ENCODE measurements at regions not wholly inside any gene's neighbourhood (a gene's known extent, or its start where the extent isn't known, plus 50 kb on each side); places are given as distances from the start of the nearest gene placed in this dataset.

- CTCF ChIA-PET, result no interaction called here
- H3K36me3 ChIP-seq (ENCODE audit: insufficient read depth, low read length, poor library complexity, severe bottlenecking), result no peaks in the 10 kb centered on the region
- H3K27me3 ChIP-seq (replicated peaks; ENCODE audit: insufficient read depth, low read depth, low read length, poor library complexity), result no peaks in the 10 kb centered on the region
- H3K4me1 ChIP-seq (ENCODE audit: insufficient read depth, low read length, poor library complexity, severe bottlenecking), result no peaks in the 10 kb centered on the region
- no peak for DNase-seq (ENCODE audit: low spot score)
- TF ChIP-seq EZH2 (IDR thresholded peaks at IDR 0.05; ENCODE audit: borderline replicate concordance, low read depth, low read length, poor library complexity, severe bottlenecking) (no peak), CTCF (conservative IDR thresholded peaks at IDR 0.05; ENCODE audit: low read depth, low read length) (no peak)
- no peak overlapping the region for H3K27ac ChIP-seq (ENCODE audit: low read depth, low read length, poor library complexity, severe bottlenecking)
- no peak overlapping the region for H3K4me3 ChIP-seq (ENCODE audit: low read depth, low read length, poor library complexity, severe bottlenecking)
- H3K9me3 ChIP-seq (ENCODE audit: low read depth, low read length, poor library complexity, severe bottlenecking), result no peaks in the 10 kb centered on the region
- intact Hi-C loops (cut with micrococcal nuclease; ENCODE audit: unreplicated experiment), result no loop called here
- POLR2A ChIA-PET (ENCODE audit: low non-redundant PET), result no interaction called here
- BruUV-seq (replicated peaks), result no TSS peak
Observed at GRCh38 chrX:79645749-79646148, 278.6 kb upstream of the ITM2A start.

- H3K27me3 ChIP-seq (replicated peaks; ENCODE audit: insufficient read depth, low read depth, low read length, poor library complexity), result no peaks in the 10 kb centered on the region
- BruUV-seq (replicated peaks), result no TSS peak
- TF ChIP-seq CTCF (conservative IDR thresholded peaks at IDR 0.05; ENCODE audit: low read depth, low read length), result no peak
- no peak for TF ChIP-seq EZH2 (IDR thresholded peaks at IDR 0.05; ENCODE audit: borderline replicate concordance, low read depth, low read length, poor library complexity, severe bottlenecking)
- H3K4me3 ChIP-seq (ENCODE audit: low read depth, low read length, poor library complexity, severe bottlenecking), result peak overlapping the region; percentile 11
- peak; percentile 71 for DNase-seq (ENCODE audit: low spot score)
- no peaks in the 10 kb centered on the region for H3K36me3 ChIP-seq (ENCODE audit: insufficient read depth, low read length, poor library complexity, severe bottlenecking)
- intact Hi-C loops (cut with micrococcal nuclease; ENCODE audit: unreplicated experiment), result no loop called here
- H3K27ac ChIP-seq (ENCODE audit: low read depth, low read length, poor library complexity, severe bottlenecking), result no peak overlapping the region
- CTCF ChIA-PET, result interaction anchor here (0.6 kb wide), 1 partner anchor 615 kb away, joined by 3 read pairs; no protein-coding TSS in a partner anchor
- H3K4me1 ChIP-seq (ENCODE audit: insufficient read depth, low read length, poor library complexity, severe bottlenecking), result peaks cover 6% of the 10 kb centered on the region
- no peaks in the 10 kb centered on the region for H3K9me3 ChIP-seq (ENCODE audit: low read depth, low read length, poor library complexity, severe bottlenecking)
- POLR2A ChIA-PET (ENCODE audit: low non-redundant PET), result no interaction called here
Observed at GRCh38 chrX:79631526-79631925, 264.4 kb upstream of the ITM2A start.

- TF ChIP-seq EZH2 (IDR thresholded peaks at IDR 0.05; ENCODE audit: borderline replicate concordance, low read depth, low read length, poor library complexity, severe bottlenecking) (no peak), CTCF (conservative IDR thresholded peaks at IDR 0.05; ENCODE audit: low read depth, low read length) (no peak)
- intact Hi-C loops (cut with micrococcal nuclease; ENCODE audit: unreplicated experiment), result no loop called here
- CTCF ChIA-PET, result no interaction called here
- Histone ChIP-seq H3K4me3 (ENCODE audit: low read depth, low read length, poor library complexity, severe bottlenecking) (no peak overlapping the region), H3K27ac (ENCODE audit: low read depth, low read length, poor library complexity, severe bottlenecking) (no peak overlapping the region), H3K9me3 (ENCODE audit: low read depth, low read length, poor library complexity, severe bottlenecking) (no peaks in the 10 kb centered on the region), H3K27me3 (replicated peaks; ENCODE audit: insufficient read depth, low read depth, low read length, poor library complexity) (no peaks in the 10 kb centered on the region), H3K4me1 (ENCODE audit: insufficient read depth, low read length, poor library complexity, severe bottlenecking) (peaks cover 6% of the 10 kb centered on the region), H3K36me3 (ENCODE audit: insufficient read depth, low read length, poor library complexity, severe bottlenecking) (no peaks in the 10 kb centered on the region)
- POLR2A ChIA-PET (ENCODE audit: low non-redundant PET), result no interaction called here
- DNase-seq (ENCODE audit: low spot score), result no peak
- no TSS peak for BruUV-seq (replicated peaks)
Observed at GRCh38 chrX:79630033-79631009, 263.2 kb upstream of the ITM2A start.
